ENCODE measurements at regions not wholly inside any gene's neighbourhood (a gene's known extent, or its start where the extent isn't known, plus 50 kb on each side); places are given as distances from the start of the nearest gene placed in this dataset.

DNA sequence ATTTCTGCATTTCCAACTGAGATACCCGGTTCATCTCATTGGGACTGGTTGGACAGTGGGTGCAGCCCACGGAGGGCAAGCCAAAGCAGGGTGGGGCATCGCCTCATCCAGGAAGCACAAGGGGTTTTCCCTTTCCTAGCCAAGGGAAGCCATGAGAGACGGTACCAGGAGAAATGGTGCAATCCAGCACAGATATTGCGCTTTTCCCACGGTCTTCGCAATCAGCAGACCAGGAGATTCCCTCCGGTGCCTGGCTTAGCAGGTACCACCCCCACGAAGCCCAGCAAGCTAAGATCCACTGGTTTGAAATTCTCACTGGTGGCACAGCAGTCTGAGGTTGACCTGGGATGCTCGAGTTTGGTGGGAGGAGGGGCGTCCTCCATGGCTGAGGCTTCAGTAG is 527.0 kb downstream of the TLE1 start:
- intact Hi-C loops (cut with DNase I), result no loop called here
- DNase-seq (ENCODE audit: low spot score), result no peak

GRCh38 chr9:81156381-81156780 is 533.0 kb downstream of the TLE1 start:
- intact Hi-C loops (cut with DNase I), result no loop called here
- no peak for DNase-seq (ENCODE audit: low spot score)

DNA sequence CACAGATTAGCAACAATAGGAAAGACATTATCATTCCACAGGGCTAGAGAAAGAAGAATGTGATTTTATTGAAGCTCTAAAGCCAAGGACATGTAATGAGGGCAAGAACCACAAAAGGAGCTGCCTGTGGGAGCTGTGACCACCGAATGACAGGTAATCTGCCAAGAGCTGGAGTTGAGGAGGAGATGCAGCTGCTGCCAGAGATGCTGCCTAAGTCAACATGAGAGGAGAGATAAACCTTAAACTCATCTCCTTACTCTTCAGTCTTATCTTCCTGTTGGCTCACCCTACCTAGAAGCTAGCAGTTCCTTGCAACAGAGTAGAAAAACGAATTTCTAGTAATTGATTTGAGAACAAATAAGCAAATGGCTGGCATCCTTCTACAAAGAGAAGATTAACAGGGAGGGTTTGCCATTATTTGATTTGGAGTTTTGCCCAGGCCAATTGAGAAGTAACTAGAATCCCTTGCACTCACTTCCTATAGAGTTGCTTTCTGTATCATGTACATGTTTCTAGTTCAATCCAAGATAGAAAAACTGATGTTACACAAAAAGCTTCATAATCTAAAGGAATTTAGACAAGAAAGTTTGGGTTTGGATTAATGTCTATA is 539.2 kb downstream of the TLE1 start:
- DNase-seq (ENCODE audit: low spot score), result no peak
- intact Hi-C loops (cut with DNase I), result no loop called here

- DNase-seq (ENCODE audit: low spot score), result no peak
- intact Hi-C loops (cut with DNase I), result no loop called here
These were observed 542.5 kb downstream of the TLE1 start for GRCh38 chr9:81146684-81147337.

DNA sequence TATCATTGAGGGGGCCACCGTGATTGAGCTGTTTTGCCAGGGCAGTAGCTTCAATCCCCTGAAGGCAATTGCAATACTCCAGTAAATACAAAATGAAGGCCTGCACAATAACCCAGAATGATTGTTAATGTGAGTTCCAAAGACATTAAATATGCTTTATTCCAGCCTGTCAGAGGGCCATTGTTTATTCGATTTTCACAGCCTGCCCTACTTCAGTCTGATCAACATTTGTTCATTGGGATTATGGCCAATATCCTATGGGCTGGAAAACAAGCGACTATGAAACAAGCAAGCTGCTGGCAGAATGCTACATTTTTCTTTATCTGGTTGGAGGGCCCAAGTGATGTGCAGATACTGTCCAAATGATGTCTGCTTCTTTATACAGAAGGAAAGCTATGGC is 543.1 kb downstream of the TLE1 start:
- DNase-seq (ENCODE audit: low spot score), result no peak
- intact Hi-C loops (cut with DNase I), result no loop called here

DNA sequence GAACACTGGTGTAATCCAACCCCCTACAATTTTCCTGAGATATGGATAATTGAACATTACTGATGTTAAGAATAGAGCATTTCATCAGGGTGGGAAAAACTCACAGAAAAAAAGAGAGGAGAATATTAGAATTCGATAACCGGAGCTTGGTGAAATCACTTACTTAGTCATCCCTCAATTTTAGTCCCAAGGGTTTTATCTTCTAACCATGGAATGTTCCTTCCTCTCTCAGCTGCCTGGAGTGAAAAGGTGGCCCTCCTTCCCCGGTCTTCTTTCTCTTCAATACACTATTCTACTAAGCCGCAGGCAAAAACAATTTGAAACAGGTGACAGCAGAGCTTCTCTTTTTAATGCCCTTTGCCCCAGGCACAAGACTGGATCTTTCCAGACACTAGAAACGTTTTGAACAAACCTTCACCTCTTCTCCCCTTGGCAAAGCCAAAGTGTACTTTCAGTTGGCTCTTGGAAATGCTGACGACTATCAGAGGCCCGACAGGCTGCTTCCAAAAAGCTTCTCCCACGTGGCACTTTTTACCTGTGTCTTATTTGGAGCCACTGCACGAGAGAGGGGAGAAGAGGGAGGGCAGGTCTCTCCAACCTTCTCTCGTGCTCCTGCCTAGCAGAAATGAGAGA is 543.9 kb downstream of the TLE1 start:
- no peak for DNase-seq (ENCODE audit: low spot score)
- intact Hi-C loops (cut with DNase I), result no loop called here

DNA sequence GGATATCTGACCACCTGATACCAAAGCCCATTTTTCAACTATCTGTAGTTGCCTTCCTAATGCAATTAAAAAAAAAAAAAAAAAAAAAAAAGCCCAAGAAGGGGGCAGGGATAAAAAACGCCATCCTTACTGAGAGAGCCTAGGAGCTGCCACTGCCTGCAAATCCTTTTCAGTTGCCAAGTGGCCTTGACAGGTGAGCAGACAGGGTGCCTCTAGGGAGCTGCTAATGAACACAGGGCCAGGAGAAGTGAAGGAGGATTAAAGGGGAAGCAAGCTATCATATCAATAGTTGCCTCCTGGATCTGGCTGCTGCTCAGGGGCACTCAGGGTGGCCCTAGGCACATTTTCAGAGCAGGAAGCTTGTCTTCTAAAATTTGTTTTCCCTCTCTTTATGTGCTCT is 547.4 kb downstream of the TLE1 start:
- intact Hi-C loops (cut with DNase I), result no loop called here
- DNase-seq (ENCODE audit: low spot score), result no peak

DNA sequence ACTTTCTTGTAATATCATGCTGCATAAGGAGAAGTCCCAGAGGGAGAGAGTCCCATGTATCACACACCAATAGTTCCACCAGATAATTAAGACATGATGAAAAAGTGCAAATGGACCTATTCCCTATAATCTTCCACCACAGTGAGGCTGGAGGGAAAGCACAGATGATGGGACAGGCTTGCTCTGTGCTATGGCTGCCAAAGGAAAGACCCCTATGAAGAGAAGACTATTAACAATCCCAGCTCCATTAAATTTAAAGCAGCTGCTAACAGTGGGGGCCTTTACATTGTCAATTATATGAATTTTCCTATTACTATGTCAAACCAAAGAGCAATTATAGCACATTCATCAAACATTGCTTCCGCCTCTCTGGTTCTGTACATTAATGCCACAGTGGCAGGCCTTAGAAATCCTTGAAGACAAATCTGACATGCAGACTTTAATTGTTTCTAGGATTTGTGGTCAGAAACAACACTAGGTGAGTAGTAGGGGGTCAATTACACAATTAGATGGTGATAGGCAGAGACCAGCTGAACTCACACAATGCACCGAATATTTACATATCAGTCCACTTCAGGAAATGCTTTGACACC is 551.3 kb downstream of the TLE1 start:
- intact Hi-C loops (cut with DNase I), result no loop called here
- no peak for DNase-seq (ENCODE audit: low spot score)

- DNase-seq (ENCODE audit: low spot score), result no peak
- intact Hi-C loops (cut with DNase I), result no loop called here
These were observed 556.6 kb downstream of the TLE1 start for GRCh38 chr9:81132796-81133195.

GRCh38 chr9:81132318-81132717 is 557.0 kb downstream of the TLE1 start:
- intact Hi-C loops (cut with DNase I), result no loop called here

GRCh38 chr9:81128701-81129100 is 560.6 kb downstream of the TLE1 start:
- intact Hi-C loops (cut with DNase I), result no loop called here
- no peak for DNase-seq (ENCODE audit: low spot score)

More at GRCh38 chr9:81132318-81132717, 557.0 kb downstream of the TLE1 start:
- no peak for DNase-seq (ENCODE audit: low spot score)

DNA sequence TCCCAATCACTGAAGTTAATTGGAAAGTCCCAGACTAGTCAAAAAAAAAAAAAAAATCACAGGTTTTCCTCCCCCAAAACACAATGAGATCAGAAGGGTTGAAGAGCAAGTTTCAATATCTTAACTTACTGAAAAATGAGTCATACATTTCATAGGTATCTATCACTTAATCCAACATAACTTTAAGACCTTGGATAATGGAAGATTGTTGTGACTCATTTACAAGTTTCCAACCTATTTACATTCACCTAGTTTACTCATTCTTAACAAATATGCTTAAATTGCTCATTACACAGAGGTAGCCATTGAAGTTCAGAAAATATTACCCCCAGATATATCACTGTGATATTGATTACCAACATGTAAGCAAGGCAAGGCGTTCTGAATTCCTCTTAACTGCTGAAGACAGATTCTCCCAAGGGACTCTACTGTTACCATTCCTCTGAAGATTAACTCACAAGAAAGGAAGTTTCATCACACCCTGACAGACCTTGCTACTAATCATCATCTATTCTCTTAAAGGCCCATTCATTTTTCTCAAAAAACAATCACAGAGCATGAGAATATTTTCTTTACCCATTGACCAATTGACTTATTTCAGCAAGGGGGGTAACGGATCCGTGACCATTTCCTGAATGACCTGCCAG is 563.8 kb downstream of the TLE1 start:
- no peak for DNase-seq (ENCODE audit: low spot score)
- intact Hi-C loops (cut with DNase I), result no loop called here

DNA sequence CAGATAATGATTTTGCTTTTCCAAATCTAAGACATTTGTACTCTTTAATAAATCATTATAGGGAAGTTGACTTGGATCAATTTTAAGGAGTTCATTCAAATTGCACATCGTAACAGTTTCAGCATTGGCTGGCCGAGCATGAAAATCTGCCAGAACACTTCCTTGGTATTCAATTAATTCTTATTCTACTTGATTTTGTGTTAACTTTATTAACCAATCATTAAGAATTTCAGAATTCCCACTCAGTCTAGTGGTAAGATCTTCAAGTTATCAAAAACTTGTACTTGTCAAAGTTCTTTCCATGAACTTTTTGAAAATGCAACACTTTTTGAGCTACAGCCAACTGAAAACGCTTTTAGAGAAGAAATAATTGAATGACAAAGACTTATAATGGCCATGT is 565.8 kb downstream of the TLE1 start:
- intact Hi-C loops (cut with DNase I), result no loop called here
- DNase-seq (ENCODE audit: low spot score), result no peak

- intact Hi-C loops (cut with DNase I), result no loop called here
These were observed 566.6 kb downstream of the TLE1 start for GRCh38 chr9:81122749-81123148.

DNA sequence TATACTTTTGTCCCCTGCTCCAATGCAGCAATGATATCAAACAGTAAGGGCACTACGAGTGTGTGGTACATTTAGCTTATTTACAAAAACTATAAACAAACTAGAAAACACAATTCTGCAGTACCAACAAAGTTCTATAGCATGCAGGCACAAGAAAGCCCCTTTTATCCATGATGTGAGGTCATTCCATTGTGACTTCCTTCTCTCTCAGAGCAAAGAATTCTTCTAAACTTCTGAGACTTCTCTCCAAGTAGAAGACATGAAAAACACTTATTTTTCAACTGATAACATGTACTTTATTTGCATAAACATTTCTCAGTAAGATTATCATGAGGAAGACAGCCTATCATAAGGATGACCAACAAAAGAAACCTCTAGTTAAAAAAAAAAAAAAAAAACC is 569.8 kb downstream of the TLE1 start:
- DNase-seq (ENCODE audit: low spot score), result no peak
- intact Hi-C loops (cut with DNase I), result no loop called here

More at GRCh38 chr9:81122749-81123148, 566.6 kb downstream of the TLE1 start:
- no peak for DNase-seq (ENCODE audit: low spot score)

DNA sequence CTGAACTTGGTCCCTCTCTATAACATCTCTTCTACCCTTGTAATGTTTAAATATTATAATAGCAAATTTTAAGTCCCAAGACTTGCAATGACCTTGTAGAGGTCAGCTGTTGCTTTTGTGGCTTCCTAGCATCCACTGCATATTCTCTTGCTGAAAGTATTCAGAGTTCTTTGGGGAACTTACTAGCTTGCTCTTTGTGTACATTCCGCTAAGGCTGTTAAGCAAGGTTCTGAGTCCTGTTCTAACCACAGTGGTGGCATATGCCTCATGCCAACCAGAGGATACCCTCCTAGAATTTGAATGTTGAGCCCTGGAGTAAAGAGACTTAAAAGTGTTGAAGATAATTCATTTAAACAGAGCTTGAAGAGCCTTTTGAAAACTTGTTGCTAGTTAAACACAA is 570.9 kb downstream of the TLE1 start:
- no peak for DNase-seq (ENCODE audit: low spot score)
- intact Hi-C loops (cut with DNase I), result no loop called here

DNA sequence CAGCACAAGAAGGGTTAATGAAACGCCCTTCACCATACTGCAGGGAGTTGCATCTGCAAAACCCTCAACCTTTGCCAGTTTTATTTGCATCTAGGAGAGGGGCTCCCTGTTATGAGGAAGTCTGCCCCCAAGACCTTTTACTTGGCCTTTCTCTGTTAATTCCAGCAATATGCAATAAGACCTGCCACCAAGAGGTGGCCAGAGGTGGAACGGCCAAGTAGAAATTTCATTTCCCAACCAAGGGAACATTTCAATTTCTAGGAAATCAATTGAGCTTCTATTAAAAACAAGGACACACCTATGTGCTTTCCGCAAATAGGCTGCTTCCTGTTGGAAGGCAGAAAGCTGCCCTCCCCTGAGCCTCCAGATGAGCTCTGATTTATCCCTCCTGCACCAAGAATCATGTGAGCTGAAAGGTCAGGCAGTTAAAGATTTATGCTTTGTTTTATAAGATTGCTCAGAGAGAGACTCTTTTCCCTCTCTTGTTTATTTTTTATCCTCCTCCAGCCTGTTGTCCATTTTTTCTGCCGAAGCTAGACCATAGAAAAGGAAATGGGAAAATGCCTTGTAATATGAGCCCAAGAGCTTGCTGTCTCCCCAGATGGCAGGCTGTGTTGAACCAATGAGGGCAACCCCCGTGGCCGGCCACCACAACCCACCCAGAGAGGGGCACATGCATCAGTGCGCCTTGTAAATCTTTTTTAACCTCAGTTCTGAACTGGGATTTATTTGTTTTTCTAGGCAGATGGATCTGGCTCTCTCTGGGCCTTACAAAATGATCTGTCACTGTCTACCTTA is 572.8 kb downstream of the TLE1 start:
- intact Hi-C loops (cut with DNase I), result no loop called here
- no peak for DNase-seq (ENCODE audit: low spot score)

- intact Hi-C loops (cut with DNase I), result no loop called here
- no peak for DNase-seq (ENCODE audit: low spot score)
These were observed 575.8 kb downstream of the TLE1 start for GRCh38 chr9:81113453-81114124.

All from cardiac septum (tissue), 1 donor.